ENCODE measurements at regions not wholly inside any gene's neighbourhood (a gene's known extent, or its start where the extent isn't known, plus 50 kb on each side); places are given as distances from the start of the nearest gene placed in this dataset.
"Not testable (repeated sequence)": the region's sequence is repeated elsewhere in the genome, so short reads cannot be mapped to it uniquely, and the experiment has no call there.

GRCh38 chr10:33034931-33035330 is 76.9 kb upstream of the ITGB1 start:
- no peak for DNase-seq

GRCh38 chr10:33032654-33033151 is 74.7 kb upstream of the ITGB1 start:
- DNase-seq, result no peak

- DNase-seq, result no peak
Measured at GRCh38 chr10:33031815-33032653, 74.0 kb upstream of the ITGB1 start.

GRCh38 chr10:33031171-33031570 is 73.1 kb upstream of the ITGB1 start:
- no peak for DNase-seq

- not testable (repeated sequence) for DNase-seq
Measured at GRCh38 chr10:33028515-33028914, 70.5 kb upstream of the ITGB1 start.

GRCh38 chr10:33027088-33027487 is 69.1 kb upstream of the ITGB1 start:
- DNase-seq, result no peak

GRCh38 chr10:33026422-33026821 is 68.4 kb upstream of the ITGB1 start:
- DNase-seq, result no peak

- DNase-seq, result no peak
Measured at GRCh38 chr10:33025910-33026309, 67.9 kb upstream of the ITGB1 start.

- no peak for DNase-seq
Measured at GRCh38 chr10:33025039-33025438, 67.0 kb upstream of the ITGB1 start.

GRCh38 chr10:33022691-33023090 is 64.7 kb upstream of the ITGB1 start:
- no peak for DNase-seq

- no peak for DNase-seq
Measured at GRCh38 chr10:33022090-33022489, 64.1 kb upstream of the ITGB1 start.

- DNase-seq, result no peak
Measured at GRCh38 chr10:33016988-33017387, 59.0 kb upstream of the ITGB1 start.

- no peak for DNase-seq
Measured at GRCh38 chr10:33015761-33016547, 57.9 kb upstream of the ITGB1 start.

GRCh38 chr10:33013331-33013730 is 55.3 kb upstream of the ITGB1 start:
- not testable (repeated sequence) for DNase-seq

- no peak for DNase-seq
Measured at GRCh38 chr10:33012306-33012705, 54.3 kb upstream of the ITGB1 start.

- peak; percentile 45 for DNase-seq
Measured at GRCh38 chr10:33010132-33011037, 52.4 kb upstream of the ITGB1 start.

- no peak for DNase-seq
Measured at GRCh38 chr10:33009244-33010131, 51.5 kb upstream of the ITGB1 start.

- DNase-seq, result peak; percentile 93
Measured at GRCh38 chr10:33008499-33009243, 50.6 kb upstream of the ITGB1 start.

- not testable (repeated sequence) for DNase-seq
Measured at GRCh38 chr10:33007731-33008381, 49.8 kb upstream of the ITGB1 start.
